ENCODE measurements at regions not wholly inside any gene's neighbourhood (a gene's known extent, or its start where the extent isn't known, plus 50 kb on each side); places are given as distances from the start of the nearest gene placed in this dataset.

DNA sequence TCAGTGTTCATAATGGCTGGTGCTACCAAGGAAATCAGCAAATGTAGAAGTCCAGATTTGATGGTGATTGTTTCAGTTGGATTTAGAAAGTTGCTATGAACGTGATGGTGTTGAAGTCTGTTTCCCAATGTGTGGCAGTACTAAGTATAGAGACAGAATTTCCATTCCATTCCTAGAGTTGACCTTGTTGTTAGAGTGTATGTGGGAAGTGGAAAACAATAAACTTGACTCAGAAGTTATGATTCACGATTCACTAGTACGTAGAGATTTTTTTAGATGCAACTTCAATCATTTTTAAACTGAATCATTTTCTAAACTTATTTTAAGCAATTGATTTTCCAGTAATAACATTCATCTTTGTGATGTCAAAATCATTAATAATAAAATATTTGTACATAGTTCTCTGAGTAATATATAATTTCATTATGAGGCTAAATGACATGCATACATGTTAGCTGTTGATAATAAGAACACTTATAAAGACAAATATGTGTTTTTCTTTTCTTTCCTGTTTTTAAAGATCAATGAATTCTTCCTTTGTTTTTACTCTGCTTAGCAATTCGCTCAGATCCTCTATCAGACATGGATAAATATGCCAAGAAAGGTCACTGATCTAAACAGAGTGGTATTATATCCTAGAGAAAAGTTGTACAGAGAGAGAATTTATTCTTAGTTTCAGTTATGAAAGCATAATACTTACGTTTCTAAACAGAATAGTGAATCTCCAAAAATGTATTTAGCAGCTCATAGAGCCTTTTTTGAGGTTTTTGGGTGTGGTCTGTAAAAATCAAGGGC is 108.8 kb upstream of the GPR149 start:
- no peak overlapping the region for H3K4me3 ChIP-seq (ENCODE audit: low read depth, low read length)
- no peak for DNase-seq (ENCODE audit: low read depth, low spot score)
- ChIA-PET CTCF (no interaction called here), POLR2A (no interaction called here)
- TF ChIP-seq CTCF (IDR thresholded peaks at IDR 0.05; ENCODE audit: insufficient read depth, low read length, missing control alignments): no peak

- no peak for DNase-seq (ENCODE audit: low read depth, low spot score)
- no peak for TF ChIP-seq CTCF (IDR thresholded peaks at IDR 0.05; ENCODE audit: insufficient read depth, low read length, missing control alignments)
- CTCF ChIA-PET: no interaction called here
- POLR2A ChIA-PET: no interaction called here
- no peak overlapping the region for H3K4me3 ChIP-seq (ENCODE audit: low read depth, low read length)
Observed at GRCh38 chr3:154536751-154537150, 106.8 kb upstream of the GPR149 start.

DNA sequence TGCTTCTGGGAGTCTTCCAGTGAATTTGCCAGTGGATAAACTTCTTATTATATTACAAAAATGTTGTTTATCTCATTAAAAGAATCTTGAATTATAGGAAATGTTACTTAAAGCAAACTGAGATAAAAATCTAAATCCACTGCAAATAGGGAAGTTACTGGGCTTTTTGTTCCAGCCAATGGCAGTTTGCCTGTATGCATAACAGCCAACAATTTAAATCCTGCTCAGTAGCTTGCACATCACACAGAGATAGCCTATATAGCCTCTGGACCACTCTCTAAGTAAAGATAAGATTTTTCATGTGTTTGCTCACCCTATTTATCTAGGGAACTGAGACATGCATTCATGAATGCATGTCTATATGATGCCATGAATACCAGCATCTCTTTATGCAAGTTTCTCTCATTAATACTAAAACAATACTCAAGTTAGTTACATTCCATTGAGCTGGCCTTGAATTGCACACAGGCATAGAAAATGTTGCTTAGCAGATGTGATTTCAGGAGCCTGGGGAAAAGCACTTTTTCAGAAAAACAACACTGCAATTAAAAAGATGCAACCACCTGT is 92.1 kb upstream of the GPR149 start:
- ChIA-PET CTCF (no interaction called here), POLR2A (no interaction called here)
- DNase-seq (ENCODE audit: low read depth, low spot score): no peak
- H3K4me3 ChIP-seq (ENCODE audit: low read depth, low read length): no peak overlapping the region
- TF ChIP-seq CTCF (IDR thresholded peaks at IDR 0.05; ENCODE audit: insufficient read depth, low read length, missing control alignments): no peak

DNA sequence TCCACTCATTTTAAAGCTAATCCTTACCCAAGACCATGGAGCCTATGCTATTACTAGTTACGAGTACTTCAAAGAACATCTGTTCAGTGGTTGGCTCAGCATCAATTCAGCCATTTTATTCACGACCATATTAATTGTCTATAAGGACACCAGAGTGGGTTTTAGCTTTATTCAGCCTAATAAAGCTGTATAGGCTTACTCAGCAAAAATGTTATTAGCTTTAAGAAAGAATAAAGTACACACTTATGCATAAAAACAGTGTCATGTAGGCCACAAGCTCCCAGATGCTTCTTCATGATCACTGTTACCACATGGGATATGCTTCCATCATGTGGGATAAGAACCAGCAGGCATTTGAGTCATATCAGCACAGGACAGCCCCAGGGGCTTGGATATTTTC is 87.4 kb upstream of the GPR149 start:
- DNase-seq (ENCODE audit: low read depth, low spot score): no peak
- no peak overlapping the region for H3K4me3 ChIP-seq (ENCODE audit: low read depth, low read length)
- ChIA-PET POLR2A (no interaction called here), CTCF (no interaction called here)
- TF ChIP-seq CTCF (IDR thresholded peaks at IDR 0.05; ENCODE audit: insufficient read depth, low read length, missing control alignments): no peak

GRCh38 chr3:154515921-154516320 is 85.9 kb upstream of the GPR149 start:
- TF ChIP-seq CTCF (IDR thresholded peaks at IDR 0.05; ENCODE audit: insufficient read depth, low read length, missing control alignments): no peak
- ChIA-PET CTCF (no interaction called here), POLR2A (no interaction called here)
- no peak for DNase-seq (ENCODE audit: low read depth, low spot score)
- no peak overlapping the region for H3K4me3 ChIP-seq (ENCODE audit: low read depth, low read length)

DNA sequence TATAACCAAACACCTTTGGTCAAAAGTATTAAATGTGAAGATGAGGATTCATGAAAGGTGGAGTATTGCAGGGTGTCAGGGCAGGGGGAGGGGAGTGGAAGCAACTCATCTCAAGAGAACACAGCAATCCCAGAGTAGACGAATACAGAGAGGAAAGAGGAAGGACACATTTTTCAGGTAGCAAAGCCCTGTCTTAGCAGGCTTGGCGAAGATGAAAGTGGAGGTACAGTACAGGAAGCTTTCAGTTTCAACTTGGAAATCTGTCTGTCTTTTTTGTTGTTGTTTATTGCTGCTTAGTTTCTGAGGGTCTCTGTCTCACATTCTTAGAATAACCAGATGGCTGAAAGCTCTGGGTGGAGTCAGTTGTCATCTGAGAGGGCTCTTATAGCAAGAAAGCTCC is 80.8 kb upstream of the GPR149 start:
- CTCF ChIA-PET: no interaction called here
- POLR2A ChIA-PET: no interaction called here
- no peak overlapping the region for H3K4me3 ChIP-seq (ENCODE audit: low read depth, low read length)
- TF ChIP-seq CTCF (IDR thresholded peaks at IDR 0.05; ENCODE audit: insufficient read depth, low read length, missing control alignments): no peak
- DNase-seq (ENCODE audit: low read depth, low spot score): no peak
